Panc1 (cell line): ENCODE measurements at regions not wholly inside any gene's neighbourhood (a gene's known extent, or its start where the extent isn't known, plus 50 kb on each side); places are given as distances from the start of the nearest gene placed in this dataset.

Source experiments
- CTCF ChIP-seq: fragments of 450-650 bp; IDR thresholded peaks from 2 replicates; pipeline ENCODE4 v1.5.1; 2017; ENCODE audit warnings: mild to moderate bottlenecking
- REST ChIP-seq, 2 experiments: IDR thresholded peaks; 2 replicates each; pipeline ENCODE4 v1.6.1; 2011 to 2012; ENCODE audit warnings: low read depth in 2 of 2, control low read depth in 1 of 2, low read length in 1 of 2, mild to moderate bottlenecking in 1 of 2, moderate library complexity in 1 of 2; ENCODE audit not compliant: insufficient read depth in 1 of 2

GRCh38 chr7:53431901-53432300, 396.5 kb downstream of the POM121L12 start:
- TF ChIP-seq REST (IDR thresholded peaks at IDR 0.05; ENCODE audit: insufficient read depth in 1 of 2, low read depth in 2 of 2, low read length in 1 of 2) (no peak), CTCF (no peak)
